NB4 (cell line): ENCODE measurements at regions not wholly inside any gene's neighbourhood (a gene's known extent, or its start where the extent isn't known, plus 50 kb on each side); places are given as distances from the start of the nearest gene placed in this dataset.

Experiments
- DNase-seq: peaks from one replicate; pipeline ENCODE4 v3.0.0; 2010; ENCODE audit warnings: low read depth
- H3K4me3 ChIP-seq: one replicate; pipeline ENCODE4 v1.5.1; 2011; ENCODE audit warnings: mild to moderate bottlenecking, low read depth, low read length, moderate library complexity
- MYC ChIP-seq: IDR thresholded peaks from 2 replicates; pipeline ENCODE4 v1.6.1; 2011; ENCODE audit warnings: low read depth, low read length
- POLR2A ChIP-seq: IDR thresholded peaks from 2 replicates; pipeline ENCODE4 v1.6.1; 2011; ENCODE audit warnings: mild to moderate bottlenecking; ENCODE audit not compliant: insufficient read length; ENCODE audit errors: extremely low read depth
- TF ChIP-seq, protein P1 (sequence below): IDR thresholded peaks from 2 replicates; pipeline ENCODE4 v1.6.1; 2011; ENCODE audit warnings: low read depth, low read length
- TF ChIP-seq, protein P2 (sequence below): IDR thresholded peaks from one replicate; pipeline ENCODE4 v1.5.1; 2012; ENCODE audit warnings: low read depth, low read length

DNA sequence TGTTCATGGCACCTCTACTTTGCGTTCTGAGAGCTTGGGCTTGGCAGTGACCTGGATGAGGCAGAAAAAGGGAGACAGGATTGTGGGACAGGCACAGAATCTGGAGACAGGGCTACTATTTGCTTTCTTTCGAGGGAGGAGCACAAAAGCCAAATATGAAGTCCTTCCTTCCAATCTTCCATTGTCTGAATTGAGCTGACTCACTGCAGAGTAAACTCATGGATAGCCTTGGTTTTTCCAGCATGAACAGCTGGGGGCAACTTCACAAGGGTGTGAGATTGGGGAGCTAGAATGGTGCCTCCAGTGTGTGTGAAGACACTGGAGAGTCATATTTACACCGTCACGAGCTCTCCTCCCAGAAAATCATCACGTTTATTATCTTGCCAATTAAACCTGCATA lies 55.6 kb upstream of the NRP1 start:
- no peak overlapping the region for H3K4me3 ChIP-seq
- TF ChIP-seq POLR2A (no peak), MYC (no peak)
- TF ChIP-seq, protein P1, sequence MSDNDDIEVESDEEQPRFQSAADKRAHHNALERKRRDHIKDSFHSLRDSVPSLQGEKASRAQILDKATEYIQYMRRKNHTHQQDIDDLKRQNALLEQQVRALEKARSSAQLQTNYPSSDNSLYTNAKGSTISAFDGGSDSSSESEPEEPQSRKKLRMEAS = no peak
- TF ChIP-seq, protein P2, sequence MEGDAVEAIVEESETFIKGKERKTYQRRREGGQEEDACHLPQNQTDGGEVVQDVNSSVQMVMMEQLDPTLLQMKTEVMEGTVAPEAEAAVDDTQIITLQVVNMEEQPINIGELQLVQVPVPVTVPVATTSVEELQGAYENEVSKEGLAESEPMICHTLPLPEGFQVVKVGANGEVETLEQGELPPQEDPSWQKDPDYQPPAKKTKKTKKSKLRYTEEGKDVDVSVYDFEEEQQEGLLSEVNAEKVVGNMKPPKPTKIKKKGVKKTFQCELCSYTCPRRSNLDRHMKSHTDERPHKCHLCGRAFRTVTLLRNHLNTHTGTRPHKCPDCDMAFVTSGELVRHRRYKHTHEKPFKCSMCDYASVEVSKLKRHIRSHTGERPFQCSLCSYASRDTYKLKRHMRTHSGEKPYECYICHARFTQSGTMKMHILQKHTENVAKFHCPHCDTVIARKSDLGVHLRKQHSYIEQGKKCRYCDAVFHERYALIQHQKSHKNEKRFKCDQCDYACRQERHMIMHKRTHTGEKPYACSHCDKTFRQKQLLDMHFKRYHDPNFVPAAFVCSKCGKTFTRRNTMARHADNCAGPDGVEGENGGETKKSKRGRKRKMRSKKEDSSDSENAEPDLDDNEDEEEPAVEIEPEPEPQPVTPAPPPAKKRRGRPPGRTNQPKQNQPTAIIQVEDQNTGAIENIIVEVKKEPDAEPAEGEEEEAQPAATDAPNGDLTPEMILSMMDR = no peak
- DNase-seq = no peak

DNA sequence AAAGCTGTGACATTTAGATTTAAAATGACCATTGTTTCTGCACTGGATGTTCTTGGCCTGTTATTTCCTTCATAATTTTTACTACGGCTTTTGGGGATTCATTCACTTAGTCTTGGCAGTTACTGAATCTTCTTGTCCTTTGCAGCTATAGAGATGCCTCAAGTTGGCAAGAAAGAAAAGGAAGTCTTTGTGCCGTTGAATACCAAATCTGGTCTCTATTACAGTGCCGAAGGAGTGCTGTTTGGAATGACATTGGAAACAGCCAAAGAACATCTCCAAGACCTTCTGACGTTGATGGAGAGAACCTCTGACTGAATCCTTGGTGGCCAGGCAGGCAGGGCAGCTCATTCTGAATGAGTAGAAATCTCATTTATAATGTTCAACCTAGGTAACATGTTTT lies 54.3 kb upstream of the NRP1 start:
- H3K4me3 ChIP-seq = no peak overlapping the region
- TF ChIP-seq, protein P1 = no peak
- TF ChIP-seq MYC (no peak), POLR2A (no peak)
- TF ChIP-seq, protein P2 = no peak
- no peak for DNase-seq

DNA sequence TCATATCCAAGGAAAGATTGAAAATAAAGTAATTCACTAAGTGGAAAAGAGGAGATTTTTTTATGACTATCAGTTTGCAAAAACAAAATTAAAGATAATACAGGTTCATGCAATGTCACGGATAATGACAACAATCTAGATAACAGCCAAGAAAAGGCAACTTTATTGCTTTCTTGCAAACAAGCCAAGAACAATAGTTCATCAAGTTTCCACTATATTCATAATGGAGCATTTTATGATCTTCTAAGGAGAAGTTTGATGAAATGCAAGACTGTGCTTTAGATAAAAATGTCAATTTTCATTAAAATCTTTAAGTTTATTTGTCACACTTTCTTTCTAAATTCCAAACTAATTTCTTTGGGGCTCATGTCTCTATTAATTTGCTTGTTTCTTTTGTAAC lies 53.9 kb upstream of the NRP1 start:
- TF ChIP-seq, protein P2 = no peak
- TF ChIP-seq, protein P1 = no peak
- TF ChIP-seq MYC (no peak), POLR2A (no peak)
- H3K4me3 ChIP-seq = no peak overlapping the region
- no peak for DNase-seq

DNA sequence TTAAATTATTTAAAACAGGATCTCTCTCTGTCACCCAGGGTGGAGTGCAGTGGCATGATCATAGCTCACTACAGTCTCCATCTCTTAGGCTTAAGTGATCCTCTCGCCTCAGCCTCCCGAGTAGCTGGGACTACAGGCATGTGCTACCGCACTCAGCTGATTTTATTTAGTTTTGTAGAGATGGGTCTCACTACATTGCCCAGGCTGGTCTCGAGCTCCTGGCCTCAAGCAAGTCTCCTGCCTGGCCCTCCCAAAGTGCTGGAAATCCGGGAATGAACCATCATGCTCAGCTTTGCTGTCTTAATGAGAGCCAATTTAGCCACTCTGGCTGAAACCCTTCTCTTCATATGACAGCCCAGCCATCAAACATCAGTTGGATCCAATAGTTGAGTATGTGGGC lies 53.3 kb upstream of the NRP1 start:
- no peak for DNase-seq
- TF ChIP-seq, protein P2 = no peak
- TF ChIP-seq POLR2A (no peak), MYC (no peak)
- TF ChIP-seq, protein P1 = no peak
- H3K4me3 ChIP-seq = no peak overlapping the region

DNA sequence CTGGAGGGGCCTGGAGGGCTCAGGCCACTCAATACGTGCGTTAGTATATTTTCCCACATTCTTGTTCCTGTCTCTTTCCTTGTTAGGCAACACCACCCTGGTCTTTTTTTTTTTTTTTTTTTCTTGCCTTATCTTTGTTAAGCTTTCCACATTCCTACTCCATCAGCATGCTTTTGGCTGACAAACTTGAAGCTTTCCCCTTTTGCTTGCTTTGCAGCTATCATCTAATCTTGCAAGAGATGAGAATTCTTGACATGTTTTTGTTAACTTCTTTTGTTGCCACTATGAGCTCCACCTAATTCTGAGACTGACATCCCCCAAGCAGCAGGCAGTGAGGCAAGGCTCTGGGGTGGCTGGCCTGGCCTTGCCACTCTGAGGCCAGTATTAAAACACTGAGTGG lies 52.5 kb upstream of the NRP1 start:
- TF ChIP-seq MYC (no peak), POLR2A (no peak)
- no peak for DNase-seq
- no peak overlapping the region for H3K4me3 ChIP-seq

DNA sequence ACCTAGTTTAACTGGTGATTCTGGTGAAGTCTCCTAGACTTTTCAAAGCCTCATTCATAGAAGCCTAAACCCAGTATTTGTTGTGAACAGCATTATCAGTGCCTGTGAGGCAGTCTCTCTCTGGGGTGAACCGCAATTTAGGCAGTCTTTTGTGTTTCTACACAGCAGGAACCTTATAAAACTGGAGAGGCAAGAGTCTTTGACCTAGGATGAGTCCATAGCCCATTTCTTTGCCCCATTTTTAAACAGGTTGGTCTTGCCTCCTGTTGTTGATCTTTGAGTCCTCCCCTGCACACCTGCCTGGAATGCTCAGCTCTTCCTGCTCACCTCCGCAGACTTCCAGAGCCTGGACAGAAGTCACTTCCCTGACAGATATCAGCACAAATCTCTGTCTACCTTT lies 51.2 kb upstream of the NRP1 start:
- no peak overlapping the region for H3K4me3 ChIP-seq
- TF ChIP-seq, protein P1 = no peak
- TF ChIP-seq MYC (no peak), POLR2A (no peak)
- TF ChIP-seq, protein P2 = no peak
- DNase-seq = no peak
